ENCODE measurements at regions not wholly inside any gene's neighbourhood (a gene's known extent, or its start where the extent isn't known, plus 50 kb on each side); places are given as distances from the start of the nearest gene placed in this dataset.

DNA sequence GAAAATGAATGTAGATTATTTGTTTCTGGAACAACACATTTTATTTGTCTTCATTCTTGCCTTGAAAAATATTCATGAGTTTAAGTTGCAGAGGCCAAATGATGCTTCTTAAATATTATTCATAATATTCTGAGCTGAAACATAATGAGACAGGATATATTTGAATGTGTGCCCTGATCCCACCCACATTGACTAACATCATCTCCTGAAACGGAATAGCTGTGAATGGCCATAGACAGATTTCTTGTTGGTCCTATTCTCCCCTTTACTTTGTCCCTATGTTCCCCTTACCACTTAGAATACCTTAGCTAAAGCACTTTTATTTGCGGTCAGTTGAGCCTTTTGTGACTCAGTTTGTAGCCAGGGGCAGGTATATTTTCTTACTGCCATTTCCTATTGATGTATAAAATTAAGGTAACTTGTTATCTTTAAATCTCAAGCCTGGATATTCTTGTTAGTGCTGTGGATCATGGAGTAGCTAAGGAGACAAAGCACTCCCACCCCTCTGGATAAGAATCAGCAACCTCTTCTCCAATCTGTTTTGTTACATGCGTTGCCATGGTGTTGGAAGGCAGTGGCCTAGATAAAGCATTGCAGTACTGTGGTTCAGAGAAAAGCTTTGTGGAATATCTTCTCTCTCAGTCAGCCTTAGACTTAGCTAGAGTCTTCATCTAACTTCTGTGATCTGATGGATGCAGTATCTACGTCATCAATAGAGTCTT lies 478.5 kb upstream of the DEPDC1 start:
- TF ChIP-seq POLR2A (IDR thresholded peaks at IDR 0.05) = no peak
- TF ChIP-seq, protein P1, sequence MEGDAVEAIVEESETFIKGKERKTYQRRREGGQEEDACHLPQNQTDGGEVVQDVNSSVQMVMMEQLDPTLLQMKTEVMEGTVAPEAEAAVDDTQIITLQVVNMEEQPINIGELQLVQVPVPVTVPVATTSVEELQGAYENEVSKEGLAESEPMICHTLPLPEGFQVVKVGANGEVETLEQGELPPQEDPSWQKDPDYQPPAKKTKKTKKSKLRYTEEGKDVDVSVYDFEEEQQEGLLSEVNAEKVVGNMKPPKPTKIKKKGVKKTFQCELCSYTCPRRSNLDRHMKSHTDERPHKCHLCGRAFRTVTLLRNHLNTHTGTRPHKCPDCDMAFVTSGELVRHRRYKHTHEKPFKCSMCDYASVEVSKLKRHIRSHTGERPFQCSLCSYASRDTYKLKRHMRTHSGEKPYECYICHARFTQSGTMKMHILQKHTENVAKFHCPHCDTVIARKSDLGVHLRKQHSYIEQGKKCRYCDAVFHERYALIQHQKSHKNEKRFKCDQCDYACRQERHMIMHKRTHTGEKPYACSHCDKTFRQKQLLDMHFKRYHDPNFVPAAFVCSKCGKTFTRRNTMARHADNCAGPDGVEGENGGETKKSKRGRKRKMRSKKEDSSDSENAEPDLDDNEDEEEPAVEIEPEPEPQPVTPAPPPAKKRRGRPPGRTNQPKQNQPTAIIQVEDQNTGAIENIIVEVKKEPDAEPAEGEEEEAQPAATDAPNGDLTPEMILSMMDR (IDR thresholded peaks at IDR 0.05) = no peak
